ENCODE measurements at regions not wholly inside any gene's neighbourhood (a gene's known extent, or its start where the extent isn't known, plus 50 kb on each side); places are given as distances from the start of the nearest gene placed in this dataset.

DNA sequence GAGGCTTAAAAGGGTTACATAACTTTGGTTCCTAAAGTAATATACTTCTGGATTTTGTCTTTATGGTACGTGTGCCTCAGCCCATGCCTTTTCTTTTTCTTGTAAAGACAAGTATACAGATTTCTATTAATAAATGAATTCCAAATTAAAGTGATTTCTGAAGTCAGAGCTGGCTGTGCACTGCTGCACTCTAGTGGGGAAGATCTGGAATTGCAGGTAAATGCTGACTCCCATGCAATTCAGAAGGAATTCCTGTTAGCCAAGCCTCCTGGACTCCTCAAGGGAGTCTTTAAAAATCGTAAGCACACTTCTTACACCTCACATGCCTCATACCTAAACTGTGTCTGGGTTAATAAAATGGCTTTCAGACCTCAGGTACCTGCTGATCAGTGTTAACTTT is 118.4 kb upstream of the SLC7A1 start:
- CTCF ChIA-PET = interaction anchor here (1.0 to 1.4 kb wide), 2 partner anchors 51 to 205 kb away, joined by 3 to 11 read pairs; no protein-coding TSS in a partner anchor
- POLR2A ChIA-PET = no interaction called here

DNA sequence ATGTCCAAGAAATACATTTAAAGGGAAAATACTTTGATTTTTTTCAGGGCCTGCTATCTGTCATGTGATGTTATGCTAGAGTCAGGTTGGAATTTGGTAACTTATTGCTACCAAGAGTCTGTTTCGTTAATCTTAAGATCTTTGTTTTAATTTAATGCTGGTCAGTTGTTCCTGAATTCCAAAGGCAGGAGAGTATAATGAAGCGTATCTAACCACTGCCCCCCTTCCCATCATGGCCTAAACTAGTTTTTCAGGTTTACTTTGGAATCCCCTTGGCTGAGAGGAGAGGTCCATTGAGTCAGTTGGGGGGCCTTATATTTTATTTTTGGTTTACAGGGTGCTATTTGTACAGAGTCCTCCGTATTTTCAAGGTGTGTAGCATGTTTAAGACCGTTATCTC is 116.3 kb upstream of the SLC7A1 start:
- ChIA-PET CTCF (no interaction called here), POLR2A (no interaction called here)

DNA sequence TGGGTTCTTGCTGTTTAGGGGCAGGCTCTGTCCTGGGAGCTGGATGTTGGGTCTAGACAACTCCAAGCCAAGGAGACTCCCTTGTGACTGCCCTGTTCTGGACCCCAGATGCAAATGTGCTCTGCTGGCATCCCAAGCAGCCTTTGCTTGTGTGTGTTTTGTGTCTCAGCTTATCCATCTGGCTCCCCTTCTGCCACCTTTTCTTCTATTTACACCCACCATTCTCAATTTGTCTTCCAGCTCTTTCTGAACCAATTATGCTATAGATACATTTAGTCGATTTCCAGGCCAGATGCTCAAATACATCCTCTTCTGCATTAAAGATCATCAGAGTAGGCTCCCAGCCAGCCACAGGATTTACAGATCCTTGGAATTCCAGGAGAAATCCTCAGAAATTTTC is 115.0 kb upstream of the SLC7A1 start:
- POLR2A ChIA-PET = no interaction called here
- CTCF ChIA-PET = interaction anchor here (1.9 kb wide), 1 partner anchor 203 kb away, joined by 5 read pairs; no protein-coding TSS in a partner anchor

- CTCF ChIA-PET = interaction anchor here (1.9 kb wide), 1 partner anchor 202 kb away, joined by 5 read pairs; no protein-coding TSS in a partner anchor
- POLR2A ChIA-PET = no interaction called here
Observed at GRCh38 chr13:29709407-29710069, 114.0 kb upstream of the SLC7A1 start.

DNA sequence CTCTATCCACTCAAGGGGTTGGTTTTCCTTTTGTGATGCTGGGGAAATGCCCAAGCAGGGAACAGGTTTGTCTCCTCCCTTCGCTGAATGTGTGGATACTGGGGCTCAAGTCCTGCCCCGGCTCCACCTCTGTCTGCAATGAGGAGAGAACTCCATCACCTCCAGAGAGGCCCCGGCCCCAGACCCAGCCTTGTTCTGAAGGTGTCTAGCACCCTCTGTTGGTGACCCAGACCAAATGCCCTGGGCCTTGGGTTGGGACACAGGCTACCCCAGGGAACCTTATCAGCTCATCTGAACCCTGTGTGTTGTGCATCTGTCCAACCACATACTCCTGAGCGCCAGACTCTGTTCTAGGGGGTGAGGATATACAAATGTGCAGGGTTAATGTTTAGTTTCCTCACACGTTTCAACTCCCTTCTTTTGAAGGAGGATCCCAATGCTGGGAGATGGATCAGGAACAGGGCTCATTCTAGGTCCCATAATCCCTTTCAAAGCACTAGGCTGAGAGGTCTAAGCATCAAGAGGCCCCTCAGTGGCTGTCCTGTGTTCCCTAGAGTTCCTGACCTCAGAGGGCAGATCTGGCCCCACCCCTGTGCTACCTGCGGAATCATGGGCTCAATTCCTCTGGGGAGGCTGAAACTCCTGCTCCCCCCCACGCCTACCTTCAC is 112.5 kb upstream of the SLC7A1 start:
- CTCF ChIA-PET = interaction anchor here (0.9 to 3.5 kb wide), 3 partner anchors 201 to 236 kb away, joined by 3 to 15 read pairs (median 4); no protein-coding TSS in a partner anchor
- POLR2A ChIA-PET = no interaction called here

DNA sequence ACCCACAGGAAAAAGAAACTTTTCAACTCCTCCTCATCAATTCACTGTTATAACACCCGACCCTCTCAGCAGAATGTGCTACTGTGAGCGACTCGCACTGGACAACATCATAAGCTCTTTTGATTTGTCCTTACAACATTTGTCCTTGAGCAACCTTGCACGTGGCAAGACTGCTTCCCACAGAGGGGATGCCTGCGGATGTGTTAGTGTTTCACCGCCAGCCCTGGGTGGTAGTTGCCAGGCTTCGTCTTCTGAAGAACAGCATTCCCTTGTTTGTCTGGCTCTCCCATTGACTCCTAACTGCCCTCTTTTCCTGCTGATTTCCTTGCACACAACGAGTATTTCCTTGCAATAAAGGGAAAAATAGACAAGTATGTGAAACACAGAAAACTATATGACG is 111.4 kb upstream of the SLC7A1 start:
- ChIA-PET POLR2A (no interaction called here), CTCF (interaction anchor here (0.7 to 3.5 kb wide), 3 partner anchors 64 to 200 kb away, joined by 3 to 15 read pairs (median 3); no protein-coding TSS in a partner anchor)

DNA sequence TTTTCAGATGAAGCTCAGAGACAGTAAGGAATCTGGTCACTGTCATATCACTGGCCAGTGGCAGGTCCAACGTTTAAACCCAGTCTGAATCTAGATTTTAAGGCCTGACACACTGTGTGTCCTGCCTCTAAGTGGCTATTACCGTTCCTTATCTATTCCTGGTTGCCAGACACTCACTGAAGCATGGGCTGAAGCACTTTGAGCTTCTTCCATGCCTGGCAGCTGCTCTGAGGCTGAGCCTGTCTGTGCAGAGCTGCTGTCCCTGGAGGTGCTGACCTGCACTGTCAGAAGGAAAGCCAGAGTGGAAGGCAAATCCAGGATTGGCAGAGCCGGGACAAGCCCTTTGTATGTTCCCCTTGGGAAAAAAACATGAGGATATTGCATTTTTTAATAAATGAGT is 109.2 kb upstream of the SLC7A1 start:
- ChIA-PET CTCF (no interaction called here), POLR2A (no interaction called here)

DNA sequence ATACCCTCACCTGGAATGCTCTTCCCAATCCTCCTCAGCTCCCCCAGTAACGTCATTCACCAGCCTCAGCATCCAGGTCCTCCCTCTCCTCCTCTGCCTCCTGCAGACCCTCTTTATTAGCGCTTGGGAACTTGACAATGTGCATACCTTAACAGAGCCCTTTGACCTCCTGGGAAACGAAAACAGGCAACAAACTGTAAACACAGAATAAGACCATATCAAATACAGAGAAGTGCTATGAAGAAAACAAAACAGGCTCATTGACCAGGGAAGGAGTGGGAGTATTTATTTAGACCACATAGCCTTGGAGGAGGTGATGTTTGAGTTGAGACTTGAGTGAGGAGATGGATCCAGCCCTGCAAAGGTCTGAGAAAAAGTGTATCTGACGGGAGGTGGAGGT is 107.9 kb upstream of the SLC7A1 start:
- CTCF ChIA-PET = no interaction called here
- POLR2A ChIA-PET = no interaction called here

GRCh38 chr13:29702912-29703351 is 107.4 kb upstream of the SLC7A1 start:
- CTCF ChIA-PET = no interaction called here
- POLR2A ChIA-PET = no interaction called here

DNA sequence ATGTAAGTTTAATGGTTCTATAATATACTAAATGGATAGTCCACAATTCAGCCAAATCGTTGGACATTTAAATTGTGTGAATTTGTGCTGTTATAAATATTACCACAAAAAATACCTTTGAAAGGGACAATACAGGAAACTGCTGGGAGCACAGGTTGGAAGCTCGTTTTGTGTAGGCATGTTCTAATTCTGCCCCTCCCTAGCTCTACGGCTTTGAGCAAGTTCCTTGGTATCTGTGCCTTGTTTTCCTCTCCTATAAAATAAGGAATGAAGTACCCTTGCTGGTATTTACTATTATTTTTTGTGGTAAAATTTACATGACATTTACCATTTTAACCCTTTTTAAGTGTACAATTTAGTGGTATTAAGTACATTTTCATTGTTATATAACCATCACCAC is 102.6 kb upstream of the SLC7A1 start:
- ChIA-PET CTCF (no interaction called here), POLR2A (no interaction called here)

DNA sequence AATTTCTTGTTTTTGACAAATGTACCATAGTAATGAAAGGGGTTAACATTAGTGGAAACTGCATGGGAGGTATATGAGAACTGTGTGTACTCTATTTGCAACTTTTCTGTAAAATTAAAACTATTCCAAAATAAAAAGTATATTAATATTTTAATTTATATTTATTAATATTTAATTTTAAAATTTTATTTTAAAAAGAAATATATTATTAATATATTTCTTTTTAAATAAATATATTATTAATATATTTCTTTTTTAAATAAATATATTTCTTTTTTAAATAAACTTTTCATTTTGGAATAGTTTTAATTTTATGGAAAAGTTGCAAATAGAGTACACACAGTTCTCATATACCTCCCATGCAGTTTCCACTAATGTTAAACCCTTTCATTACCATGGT is 101.1 kb upstream of the SLC7A1 start:
- CTCF ChIA-PET = no interaction called here
- POLR2A ChIA-PET = no interaction called here

DNA sequence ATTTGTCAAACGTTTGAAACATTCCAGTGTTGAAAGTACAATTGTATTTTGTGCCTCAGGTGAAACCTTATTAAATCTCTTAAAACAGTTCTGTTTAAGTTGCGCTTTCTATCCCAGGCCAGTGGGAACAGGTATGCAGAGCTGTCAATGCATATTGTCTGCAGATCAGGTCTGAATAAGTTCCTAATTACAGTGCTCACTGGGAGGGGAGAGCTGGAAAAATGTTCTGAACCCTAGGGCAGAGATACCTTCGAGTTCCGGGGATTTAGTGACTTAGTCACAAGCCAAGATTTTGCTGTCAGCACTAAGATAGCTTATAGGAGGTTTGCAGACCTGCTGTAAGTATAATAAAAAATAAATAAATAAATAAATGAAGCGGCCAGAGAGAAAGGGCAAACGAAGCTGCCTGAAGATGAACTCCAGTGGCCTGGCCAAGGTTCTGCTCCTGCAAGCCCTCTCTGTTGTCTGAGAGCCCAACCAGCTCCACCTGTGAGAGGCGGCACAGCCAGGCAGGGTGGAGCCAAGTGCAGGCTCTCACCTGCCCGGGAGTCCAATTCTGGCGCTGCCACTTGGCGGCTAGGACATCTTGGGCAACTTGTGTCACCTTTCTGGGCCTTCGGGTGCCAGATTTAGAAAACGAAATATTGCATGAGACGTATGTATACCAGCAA is 97.9 kb upstream of the SLC7A1 start:
- ChIA-PET CTCF (no interaction called here), POLR2A (no interaction called here)

- ChIA-PET POLR2A (interaction anchor here (0.5 kb wide), 1 partner anchor 107 kb away, joined by 3 read pairs; no protein-coding TSS in a partner anchor), CTCF (no interaction called here)
Observed at GRCh38 chr13:29689548-29689947, 94.1 kb upstream of the SLC7A1 start.

- CTCF ChIA-PET = no interaction called here
- POLR2A ChIA-PET = no interaction called here
Observed at GRCh38 chr13:29688193-29688592, 92.7 kb upstream of the SLC7A1 start.

DNA sequence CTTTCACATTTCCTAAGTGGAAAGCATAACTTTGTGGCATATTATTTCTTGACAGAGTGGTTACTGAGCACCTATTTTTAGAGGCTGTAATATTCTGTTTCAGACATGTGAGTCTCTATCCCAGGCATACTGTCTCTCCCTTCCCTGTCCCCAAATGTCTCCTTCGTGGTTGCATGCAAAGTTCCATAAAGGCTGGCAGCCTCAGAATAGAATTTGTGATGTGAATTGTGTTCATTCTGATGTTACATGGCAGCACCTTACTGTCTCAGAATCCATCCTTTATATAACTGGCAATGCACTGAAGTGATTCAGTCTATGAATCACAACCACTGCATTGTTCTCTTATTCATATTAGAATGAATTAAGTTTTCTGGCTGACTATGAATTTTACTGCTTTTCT is 89.0 kb upstream of the SLC7A1 start:
- CTCF ChIA-PET = no interaction called here
- POLR2A ChIA-PET = no interaction called here

- POLR2A ChIA-PET = interaction anchor here (0.6 kb wide), 1 partner anchor 163 kb away, joined by 6 read pairs; no protein-coding TSS in a partner anchor
- CTCF ChIA-PET = interaction anchor here (0.8 kb wide), 1 partner anchor 253 kb away, joined by 3 read pairs; no protein-coding TSS in a partner anchor
Observed at GRCh38 chr13:29683041-29683440, 87.6 kb upstream of the SLC7A1 start.

GRCh38 chr13:29681864-29682263 is 86.4 kb upstream of the SLC7A1 start:
- CTCF ChIA-PET = no interaction called here
- POLR2A ChIA-PET = no interaction called here

- CTCF ChIA-PET = no interaction called here
- POLR2A ChIA-PET = no interaction called here
Observed at GRCh38 chr13:29679396-29680053, 84.0 kb upstream of the SLC7A1 start.

- ChIA-PET POLR2A (no interaction called here), CTCF (no interaction called here)
Observed at GRCh38 chr13:29677627-29678026, 82.1 kb upstream of the SLC7A1 start.

- CTCF ChIA-PET = no interaction called here
- POLR2A ChIA-PET = no interaction called here
Observed at GRCh38 chr13:29676941-29677452, 81.5 kb upstream of the SLC7A1 start.

Measured in activated CD8-positive, alpha-beta memory T cell treated with anti-CD3 and anti-CD28 coated beads for 36 hours (primary cell).